HG03175 (cell line): ENCODE measurements at regions not wholly inside any gene's neighbourhood (a gene's known extent, or its start where the extent isn't known, plus 50 kb on each side); places are given as distances from the start of the nearest gene placed in this dataset.

Source experiments
- ATAC-seq: cut with Tn5 transposase; IDR thresholded peaks from one replicate; pipeline ENCODE4 v1.9.1; 2021; ENCODE audit warnings: mild to moderate bottlenecking, moderate library complexity; ENCODE audit not compliant: unreplicated experiment

DNA sequence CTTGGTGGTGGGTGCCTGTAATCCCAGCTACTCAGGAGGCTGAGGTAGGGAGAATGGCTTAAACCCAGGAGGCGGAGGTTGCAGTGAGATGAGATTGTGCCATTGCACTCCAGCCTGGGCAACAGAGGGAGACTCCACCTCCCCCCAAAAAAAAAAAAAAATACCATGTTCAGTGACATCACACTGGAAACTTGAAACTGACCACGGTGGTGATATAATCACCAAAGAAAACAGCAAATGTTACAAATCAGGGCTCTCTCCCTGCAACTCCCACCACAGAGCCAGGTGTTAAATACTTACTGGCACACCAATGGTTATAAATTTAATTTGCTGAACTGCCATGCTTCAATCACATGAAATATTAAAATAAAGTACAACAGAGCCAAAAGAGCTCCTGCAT is 81.4 kb downstream of the ZNF608 start:
- ATAC-seq: no peak

DNA sequence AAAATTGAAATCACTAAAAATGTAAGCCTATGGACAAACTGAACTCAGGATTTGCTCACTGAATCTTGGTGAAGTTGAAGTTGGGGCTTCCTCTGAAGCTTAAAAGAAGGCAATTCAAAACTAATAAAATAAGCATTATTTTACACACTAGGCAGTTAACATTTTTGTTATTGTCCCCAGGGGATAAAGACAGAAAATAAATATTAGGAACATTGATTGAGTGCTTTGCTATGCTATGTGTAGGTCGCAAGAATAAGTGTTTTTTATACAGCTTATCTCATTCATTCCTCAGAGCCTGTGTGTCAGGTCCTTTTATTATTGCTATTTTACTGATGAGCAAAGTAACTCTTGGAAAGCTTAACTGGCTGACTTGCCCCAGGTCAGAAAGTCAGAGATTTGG is 82.2 kb downstream of the ZNF608 start:
- no peak for ATAC-seq

DNA sequence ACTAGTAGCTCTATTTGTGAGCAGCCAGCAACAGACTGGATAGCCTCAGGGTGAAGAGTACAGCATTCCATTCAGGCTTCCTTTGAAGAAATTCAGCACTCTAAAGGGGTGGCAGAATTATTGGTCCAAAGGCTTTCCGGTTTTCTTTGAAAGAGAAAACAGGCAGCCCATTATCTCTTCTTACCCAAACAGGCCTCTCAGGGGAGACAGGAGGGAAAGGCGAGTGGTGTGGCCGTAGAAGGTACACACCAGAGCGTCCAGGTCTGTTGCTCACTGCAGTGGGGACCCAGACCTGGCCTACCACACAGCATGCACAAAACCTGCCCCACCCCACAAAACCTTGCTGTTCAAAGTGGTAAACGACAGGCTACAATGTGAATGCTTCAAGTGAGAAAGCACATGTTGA is 83.3 kb downstream of the ZNF608 start:
- no peak for ATAC-seq

DNA sequence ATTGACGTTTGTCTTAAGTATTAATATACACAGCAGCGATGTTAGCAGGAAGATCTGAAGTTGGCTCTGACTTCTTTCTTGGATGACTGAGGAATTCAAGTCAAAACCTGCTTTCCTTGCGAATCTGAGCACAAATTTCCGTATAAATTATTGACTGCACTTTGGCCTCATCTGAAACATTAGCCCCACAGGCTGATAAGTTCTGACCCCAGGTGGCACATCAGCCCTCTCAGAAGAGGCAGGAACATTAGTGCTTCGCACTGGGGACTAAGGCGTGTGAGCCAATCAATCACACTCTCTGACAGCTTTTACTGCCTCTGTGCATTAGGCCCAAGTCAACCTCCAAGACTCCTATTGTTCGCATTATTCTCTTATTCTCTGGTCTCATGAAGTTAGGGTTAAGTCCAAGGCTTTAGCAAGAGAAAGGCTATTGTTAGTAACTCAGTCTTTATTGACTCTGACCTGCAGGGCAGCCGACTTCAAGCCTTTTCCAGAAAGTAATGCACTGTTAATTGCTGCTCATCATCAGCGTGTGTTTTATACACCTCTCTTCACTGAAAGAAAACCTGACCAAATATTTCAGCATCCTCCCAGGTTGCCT is 84.2 kb downstream of the ZNF608 start:
- ATAC-seq: no peak

DNA sequence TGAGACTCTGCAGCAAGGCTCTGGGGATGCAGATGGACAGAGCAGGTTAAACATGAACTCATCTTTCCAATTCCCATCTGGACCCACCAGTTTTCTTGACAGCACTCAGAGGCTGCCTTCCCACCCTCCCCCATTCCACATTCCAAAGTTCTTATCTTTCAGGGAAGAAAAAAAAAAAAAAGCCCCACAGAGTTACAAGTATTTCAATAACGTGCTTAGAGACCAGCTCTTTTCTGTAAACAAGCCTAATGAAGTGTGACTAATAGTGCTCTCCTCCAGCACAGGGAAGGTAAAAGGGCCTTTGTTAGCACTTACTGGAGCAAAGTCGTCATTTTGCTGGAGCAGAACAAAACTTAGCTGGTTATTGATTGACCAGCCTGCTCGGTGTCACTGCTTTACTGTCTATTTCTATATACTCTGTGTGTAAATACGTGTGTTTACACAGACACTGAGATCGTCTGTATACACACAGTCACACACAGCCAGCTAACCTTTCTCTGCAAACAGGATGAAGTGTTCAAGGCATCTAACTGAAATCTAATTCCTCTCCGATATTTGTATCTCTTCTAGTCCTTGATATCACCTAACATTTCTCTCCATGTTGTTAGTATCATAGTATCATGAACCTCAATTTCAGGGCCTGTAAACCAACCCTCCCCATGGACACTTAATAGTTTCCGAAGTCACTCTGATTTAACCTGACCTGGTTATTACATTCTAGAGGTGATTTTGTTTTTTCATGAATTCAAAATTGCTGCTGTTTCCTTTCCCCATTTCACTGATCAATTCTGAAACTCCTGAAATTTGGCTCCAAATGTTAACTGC is 84.9 kb downstream of the ZNF608 start:
- no peak for ATAC-seq

DNA sequence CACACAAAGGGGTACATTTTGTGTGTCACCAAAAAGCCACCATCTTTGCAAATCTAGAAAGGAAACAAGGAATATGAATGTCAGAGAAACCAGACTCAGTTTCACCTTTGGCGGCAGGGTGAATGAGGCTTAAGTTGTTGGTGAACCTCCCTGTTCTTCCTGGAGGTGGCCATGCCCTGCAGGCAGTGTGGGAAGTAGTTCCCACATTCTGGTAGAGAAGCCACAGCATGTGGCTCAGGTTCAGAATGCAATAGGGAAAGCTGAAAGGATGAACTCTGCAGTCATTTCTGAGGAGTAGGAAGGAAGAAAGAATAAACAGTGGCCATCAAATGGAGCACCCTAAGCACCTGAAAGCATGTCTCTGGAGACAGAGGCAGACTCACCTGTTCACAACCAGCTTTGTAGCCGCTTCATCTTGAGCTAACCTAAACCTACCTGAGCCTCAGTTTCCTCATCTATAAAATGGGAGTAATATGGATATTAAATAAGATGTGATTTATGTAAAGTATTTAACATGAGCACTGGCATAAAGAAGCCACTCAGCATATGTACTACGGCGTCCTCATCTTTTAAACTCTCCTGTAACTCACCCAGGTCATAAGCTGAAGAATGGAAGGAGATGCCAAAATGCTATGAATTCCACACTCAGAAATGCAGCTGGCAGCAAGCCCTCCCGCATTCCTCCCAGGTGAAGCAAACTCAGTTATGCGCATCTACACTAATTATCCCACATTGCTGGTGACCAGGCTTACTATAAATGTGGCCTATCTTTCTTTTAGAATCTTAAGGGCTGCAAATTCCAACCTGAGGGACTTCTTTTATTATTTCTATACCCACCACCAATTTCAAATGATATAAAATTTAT is 86.0 kb downstream of the ZNF608 start:
- no peak for ATAC-seq

DNA sequence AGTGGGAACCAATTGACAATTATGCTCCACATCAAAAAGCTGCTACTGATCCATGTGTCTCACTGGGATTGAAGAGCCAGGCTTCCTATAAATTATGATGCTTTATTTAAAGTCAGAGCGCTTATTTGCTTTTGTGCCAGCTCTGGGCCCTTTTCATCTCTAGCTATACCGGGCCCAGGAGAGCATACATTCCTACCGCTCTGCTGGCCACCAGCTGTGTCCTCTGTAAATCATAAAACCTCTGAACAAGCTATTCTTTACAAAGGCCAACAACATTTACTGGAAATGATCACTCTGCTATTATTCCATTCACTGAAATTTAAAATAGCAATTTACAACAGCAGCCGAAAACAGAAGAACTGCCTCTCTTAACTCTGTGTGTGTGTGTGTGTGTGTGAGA is 86.6 kb downstream of the ZNF608 start:
- no peak for ATAC-seq

DNA sequence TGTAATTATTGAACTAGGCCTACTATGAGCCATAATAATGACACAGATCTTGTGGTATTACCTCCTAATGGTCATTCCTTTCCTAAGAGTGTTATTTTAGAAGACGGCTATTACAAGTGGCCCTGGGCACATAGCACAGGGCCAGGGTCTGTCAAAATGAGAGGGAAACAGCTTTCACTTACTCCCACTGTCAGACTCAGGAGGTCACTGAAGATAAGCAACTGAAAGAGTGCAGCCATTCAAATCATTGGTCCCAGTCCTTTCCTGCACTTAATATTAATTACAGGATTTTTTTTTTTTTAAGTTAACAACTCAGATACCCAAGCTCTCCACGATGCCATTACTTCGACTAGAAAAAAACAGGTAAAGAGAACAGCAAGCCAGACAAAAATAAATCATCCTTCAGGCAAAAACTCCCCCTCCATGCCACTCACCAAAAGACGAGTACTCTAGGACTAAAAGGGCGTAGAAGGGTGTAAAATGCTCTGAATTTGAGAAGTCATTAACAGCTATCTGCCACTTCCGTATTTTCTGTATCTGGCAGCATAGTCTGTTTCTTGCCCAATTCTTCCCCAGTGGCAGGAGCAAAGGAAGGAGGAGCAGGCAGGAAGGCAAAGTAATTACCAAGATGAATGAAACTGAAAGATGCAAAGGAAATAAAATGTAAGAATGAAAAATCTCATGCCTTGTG is 87.4 kb downstream of the ZNF608 start:
- ATAC-seq: no peak

DNA sequence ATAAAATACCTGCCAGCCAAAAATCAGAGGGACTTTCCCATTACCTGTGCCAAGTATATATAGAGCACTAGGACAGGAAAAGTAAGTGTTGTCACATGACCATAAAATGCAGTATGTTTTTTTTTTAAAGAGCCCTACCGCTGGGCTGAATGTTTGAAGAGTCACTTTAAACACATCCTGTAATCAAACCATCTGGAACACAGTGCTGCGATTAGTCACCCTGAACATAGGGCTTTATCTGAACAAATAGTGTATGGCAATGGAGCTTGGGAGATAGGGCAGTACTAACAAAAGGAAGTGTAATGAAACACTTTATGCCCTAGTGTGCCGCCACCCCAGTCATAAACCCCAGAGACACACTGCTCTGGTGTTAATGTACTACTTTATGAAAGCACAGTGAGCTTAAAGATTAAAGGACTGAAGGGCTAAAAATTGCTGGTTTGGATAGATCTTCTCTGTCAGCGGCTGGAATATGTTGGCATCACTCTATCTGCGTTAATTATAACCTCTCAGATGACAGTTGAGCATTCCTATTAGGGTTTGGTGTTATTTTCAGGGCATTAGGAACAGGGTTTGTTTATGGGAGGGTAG is 90.4 kb downstream of the ZNF608 start:
- no peak for ATAC-seq

DNA sequence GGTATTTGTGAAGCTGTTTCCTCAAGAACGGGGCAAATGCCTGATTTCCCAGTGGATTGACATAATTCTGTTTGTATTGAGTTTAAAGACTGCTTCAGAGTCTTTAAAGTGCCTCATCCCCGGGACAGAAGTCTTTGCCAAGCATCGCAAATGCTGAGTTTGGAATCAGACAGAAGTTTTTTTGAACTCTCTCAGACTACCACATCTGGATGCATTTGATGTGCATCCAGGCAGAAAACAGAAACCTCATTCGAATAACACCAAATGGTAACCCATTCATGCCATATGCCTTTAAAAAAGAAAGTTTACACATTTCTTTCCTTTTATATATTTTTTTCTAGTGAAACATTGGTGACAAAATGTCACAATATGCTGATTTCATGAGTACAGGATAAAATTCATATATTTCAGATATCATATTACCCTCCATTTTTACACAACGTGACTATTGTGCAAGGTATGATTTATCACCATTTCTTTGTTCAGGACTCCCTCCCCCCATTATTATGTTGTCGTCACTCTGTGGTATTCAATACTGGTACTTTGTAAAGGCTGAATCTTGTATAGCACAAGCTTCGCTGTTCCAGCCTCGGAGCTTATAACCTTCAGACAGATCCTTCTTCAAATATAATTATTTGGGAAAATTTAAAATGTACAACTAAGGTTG is 91.1 kb downstream of the ZNF608 start:
- ATAC-seq: no peak

DNA sequence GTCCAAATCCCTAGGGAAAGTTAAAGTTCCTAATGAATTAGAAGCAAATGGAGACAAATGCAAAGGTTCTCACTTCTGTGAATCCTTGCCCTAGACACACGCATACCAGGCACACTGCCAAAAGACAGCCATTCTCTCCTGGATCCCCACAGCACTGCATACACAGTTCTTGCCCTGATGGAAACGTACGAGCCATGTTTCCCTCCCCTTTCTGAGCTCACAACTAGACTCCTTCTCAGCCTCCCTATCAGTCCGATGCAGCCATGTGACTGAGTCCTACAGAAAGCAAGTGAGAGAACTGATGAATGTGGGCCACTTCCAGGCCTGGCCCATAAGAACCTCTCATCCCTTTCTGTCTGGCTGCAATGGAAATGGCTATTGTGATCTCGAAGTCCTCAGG is 92.0 kb downstream of the ZNF608 start:
- no peak for ATAC-seq

DNA sequence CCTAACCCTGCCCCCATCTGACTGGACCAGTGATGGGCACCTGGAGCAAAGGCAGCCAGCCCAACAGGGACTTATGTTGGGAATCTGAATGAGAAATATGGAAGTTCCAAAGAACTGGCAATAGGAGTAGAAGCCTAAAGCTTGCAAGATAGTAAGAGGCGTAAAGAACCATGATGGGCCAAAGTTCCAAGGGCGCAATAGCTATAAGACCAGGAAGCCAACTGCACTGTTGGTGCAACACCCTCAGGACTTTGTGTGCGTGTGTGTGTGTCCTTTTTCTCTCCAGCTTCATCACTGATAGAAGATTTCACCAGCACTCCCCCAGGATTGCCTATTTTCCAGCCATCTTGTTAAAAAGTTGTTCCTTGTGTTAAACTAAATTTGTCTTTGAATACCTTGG is 92.8 kb downstream of the ZNF608 start:
- no peak for ATAC-seq

DNA sequence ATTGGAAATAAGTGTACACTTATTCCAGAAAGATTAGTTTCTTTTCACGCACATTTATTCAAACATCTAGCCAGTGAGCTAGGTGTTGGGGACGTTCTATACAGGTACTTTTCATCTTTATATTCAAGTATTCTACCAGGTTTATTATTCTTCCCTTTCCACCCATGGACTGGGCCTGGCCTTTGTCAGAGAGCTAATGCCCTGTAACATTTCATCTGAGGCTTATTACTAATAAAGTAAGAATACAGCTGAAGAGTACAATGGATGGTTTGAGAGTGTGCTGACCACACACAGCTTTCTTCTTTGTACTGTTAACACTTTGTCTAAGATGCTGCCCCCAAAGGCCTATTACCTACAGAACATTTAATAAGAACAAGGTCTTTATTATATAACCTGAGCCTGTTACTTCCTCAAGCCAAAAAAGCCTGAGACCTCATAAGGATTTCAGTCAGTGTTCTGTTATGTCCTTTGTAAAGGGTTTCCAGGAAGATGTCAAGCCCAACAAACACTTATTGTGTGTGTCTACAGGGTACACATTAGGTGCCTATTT is 93.5 kb downstream of the ZNF608 start:
- no peak for ATAC-seq

DNA sequence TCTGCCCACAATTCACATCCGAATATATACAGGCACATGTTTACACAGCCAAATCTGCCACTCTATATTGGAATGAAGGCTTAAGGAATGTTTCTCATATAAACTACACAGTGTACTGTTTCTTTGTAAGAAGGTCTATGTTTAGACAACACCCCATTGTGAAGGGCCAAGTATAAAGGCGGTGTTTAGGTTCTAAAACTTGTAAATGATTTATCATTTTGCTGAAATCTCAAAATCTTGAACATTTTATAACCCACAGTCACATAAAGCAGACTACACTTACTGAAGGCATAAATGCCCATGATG is 94.0 kb downstream of the ZNF608 start:
- no peak for ATAC-seq

DNA sequence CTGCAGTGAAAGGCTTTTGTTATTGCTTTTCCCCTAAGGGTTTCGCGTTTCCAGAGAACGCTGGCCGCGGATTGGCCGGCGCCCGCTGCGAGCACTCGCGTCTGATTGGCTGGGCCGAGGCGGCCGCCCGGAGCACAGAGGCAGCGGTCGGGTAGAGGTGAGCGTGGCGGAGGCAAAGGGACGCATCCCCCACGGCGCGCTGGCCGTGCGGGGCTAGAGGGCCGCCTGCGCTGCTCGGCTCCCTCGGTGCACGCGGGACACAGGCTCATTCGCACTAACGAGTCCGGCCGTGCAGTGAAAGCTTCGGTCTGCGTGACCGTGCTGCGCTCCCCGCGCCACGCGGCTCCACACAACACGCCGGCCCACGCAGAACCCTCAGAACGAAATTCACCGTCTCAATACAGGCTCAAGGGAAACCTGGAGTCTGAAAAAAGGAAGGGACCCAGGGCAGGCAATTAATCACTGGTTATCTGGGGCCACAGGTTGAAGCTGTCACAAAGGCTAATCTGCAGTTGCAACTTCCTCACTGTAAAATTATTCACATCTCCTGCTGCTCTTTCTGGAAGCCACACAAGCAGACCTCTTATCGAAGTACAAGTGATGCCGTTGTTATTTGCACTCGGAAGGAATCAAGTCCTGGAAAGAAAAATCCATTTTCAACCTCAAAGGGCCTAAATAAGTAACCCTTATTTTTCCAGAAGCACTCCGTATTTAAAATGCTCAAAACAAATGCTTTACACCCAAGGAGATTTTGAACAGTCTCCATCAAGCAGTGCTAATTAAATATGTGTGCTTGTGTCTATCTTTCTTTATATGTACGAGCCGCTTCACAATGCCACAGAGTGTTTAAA is 94.6 kb downstream of the ZNF608 start:
- no peak for ATAC-seq

DNA sequence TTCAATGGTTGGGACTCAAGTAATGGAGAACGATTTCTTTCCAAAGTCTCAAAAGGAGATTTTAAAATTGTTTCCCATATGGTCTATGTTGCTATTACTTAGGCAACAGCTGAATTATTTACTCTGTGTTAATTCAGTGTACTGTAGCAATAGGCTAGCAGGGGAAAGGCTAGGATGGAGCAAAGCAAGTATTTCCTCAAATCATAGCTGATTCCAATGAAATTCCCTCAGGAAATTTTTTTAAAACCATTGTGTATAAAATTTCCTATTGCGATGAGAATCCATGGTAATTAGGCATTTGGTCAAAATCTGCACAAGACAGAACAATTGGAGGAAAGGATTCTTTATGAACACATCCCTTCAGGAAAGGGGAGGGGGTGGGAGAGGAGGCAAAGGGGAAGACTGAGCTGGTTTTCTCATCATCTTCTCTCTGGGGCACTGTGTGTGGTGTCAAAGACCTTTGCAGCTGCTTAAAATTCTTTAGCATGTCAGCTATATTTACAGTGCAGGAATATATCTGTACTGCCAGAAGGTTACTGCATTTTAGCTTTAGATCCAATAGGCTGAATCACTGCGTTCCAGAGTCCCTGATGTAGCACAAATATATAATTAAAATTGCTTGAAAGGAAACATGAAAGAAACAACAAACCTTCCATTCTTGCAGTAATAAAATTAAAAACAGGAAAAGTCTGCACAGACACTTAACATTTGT is 95.3 kb downstream of the ZNF608 start:
- ATAC-seq: no peak

DNA sequence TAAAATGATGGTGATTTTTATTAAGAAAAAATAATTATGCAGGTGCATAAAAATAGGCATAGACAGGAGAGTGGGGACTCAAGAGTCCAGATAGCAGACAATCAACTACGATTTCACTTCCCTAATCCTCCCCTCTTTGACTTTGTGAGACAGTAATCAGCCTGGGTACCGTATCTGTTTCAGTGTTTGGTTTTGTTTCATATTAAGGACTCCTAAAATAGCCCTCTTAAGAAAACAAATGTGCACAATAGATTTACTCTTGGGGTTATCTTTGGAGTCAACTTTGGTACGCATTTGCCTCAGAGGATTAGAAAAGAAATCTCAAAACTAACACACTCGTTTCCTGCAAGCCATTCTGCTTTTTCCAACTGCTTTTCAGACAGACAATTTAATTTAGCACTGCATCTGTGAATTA is 96.3 kb downstream of the ZNF608 start:
- ATAC-seq: peak; percentile 71

DNA sequence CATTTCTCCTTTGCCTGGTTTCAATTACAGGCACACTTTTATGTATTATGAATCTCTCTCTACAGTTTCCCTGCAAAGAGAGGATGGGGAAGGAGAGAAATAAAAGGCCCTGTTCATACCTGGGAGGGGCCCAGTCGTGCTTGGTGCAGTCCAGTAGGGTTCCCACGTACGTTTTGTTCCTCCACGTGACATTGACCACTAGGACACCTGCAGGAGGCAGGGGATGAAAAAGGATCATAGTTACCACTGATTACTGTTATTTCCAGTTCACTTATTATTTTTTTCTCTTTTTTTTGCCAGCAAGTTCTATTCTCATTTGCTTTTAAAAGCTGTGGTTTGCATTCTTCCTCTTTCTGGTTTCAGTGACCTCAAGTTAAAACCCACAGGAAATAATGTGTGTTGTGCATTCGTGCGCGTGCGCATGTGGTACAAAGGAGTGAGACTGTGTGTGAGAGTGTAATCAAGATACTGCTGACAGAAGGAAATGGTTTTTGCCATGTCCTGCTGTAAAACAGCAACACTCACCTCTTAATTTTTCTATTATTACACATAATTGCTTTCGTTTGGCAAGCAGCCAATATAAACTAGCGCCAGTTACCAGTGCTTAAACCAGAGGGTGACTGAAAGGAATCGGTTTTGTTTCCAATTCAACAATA is 96.8 kb downstream of the ZNF608 start:
- peak; percentile 85 for ATAC-seq
